ENCODE measurements at regions not wholly inside any gene's neighbourhood (a gene's known extent, or its start where the extent isn't known, plus 50 kb on each side); places are given as distances from the start of the nearest gene placed in this dataset.

GRCh38 chr10:90989378-90989777, 68.5 kb upstream of the ANKRD1 start:
- DNase-seq (ENCODE audit: low spot score): no peak
- in situ Hi-C loops (cut with MboI; ENCODE audit: low pct_unique_long_range_greater_than_20kb, low sequenced_read_pairs, unreplicated experiment): no loop called here
- TF ChIP-seq CTCF (IDR thresholded peaks at IDR 0.05; ENCODE audit: extremely low read depth, insufficient read depth, missing control alignments): no peak

- in situ Hi-C loops (cut with MboI; ENCODE audit: low pct_unique_long_range_greater_than_20kb, low sequenced_read_pairs, unreplicated experiment): no loop called here
- DNase-seq (ENCODE audit: low spot score): no peak
Observed at GRCh38 chr10:90992462-90992861, 71.6 kb upstream of the ANKRD1 start.

GRCh38 chr10:90993340-90993739, 72.5 kb upstream of the ANKRD1 start:
- TF ChIP-seq CTCF (IDR thresholded peaks at IDR 0.05; ENCODE audit: extremely low read depth, insufficient read depth, missing control alignments): no peak
- DNase-seq (ENCODE audit: low spot score): no peak
- in situ Hi-C loops (cut with MboI; ENCODE audit: low pct_unique_long_range_greater_than_20kb, low sequenced_read_pairs, unreplicated experiment): no loop called here

More at GRCh38 chr10:90992462-90992861, 71.6 kb upstream of the ANKRD1 start:
- no peak for TF ChIP-seq CTCF (IDR thresholded peaks at IDR 0.05; ENCODE audit: extremely low read depth, insufficient read depth, missing control alignments)

GRCh38 chr10:90997670-90998069, 76.8 kb upstream of the ANKRD1 start:
- no peak for DNase-seq (ENCODE audit: low spot score)
- no peak for TF ChIP-seq CTCF (IDR thresholded peaks at IDR 0.05; ENCODE audit: extremely low read depth, insufficient read depth, missing control alignments)
- in situ Hi-C loops (cut with MboI; ENCODE audit: low pct_unique_long_range_greater_than_20kb, low sequenced_read_pairs, unreplicated experiment): no loop called here

- in situ Hi-C loops (cut with MboI; ENCODE audit: low pct_unique_long_range_greater_than_20kb, low sequenced_read_pairs, unreplicated experiment): no loop called here
- no peak for TF ChIP-seq CTCF (IDR thresholded peaks at IDR 0.05; ENCODE audit: extremely low read depth, insufficient read depth, missing control alignments)
- DNase-seq (ENCODE audit: low spot score): no peak
Observed at GRCh38 chr10:90998733-90999511, 78.0 kb upstream of the ANKRD1 start.

- in situ Hi-C loops (cut with MboI; ENCODE audit: low pct_unique_long_range_greater_than_20kb, low sequenced_read_pairs, unreplicated experiment): loop anchor here (10.0 kb wide), 1 partner anchor 255 kb away; no protein-coding TSS in a partner anchor
- no peak for TF ChIP-seq CTCF (IDR thresholded peaks at IDR 0.05; ENCODE audit: extremely low read depth, insufficient read depth, missing control alignments)
- DNase-seq (ENCODE audit: low spot score): no peak
Observed at GRCh38 chr10:90999512-91000172, 78.8 kb upstream of the ANKRD1 start.
